Gastroesophageal sphincter (tissue), 3 donors: ENCODE measurements at regions not wholly inside any gene's neighbourhood (a gene's known extent, or its start where the extent isn't known, plus 50 kb on each side); places are given as distances from the start of the nearest gene placed in this dataset.

Source experiments
- CTCF ChIP-seq, 4 experiments: fragments of 200-600 bp in 2 of 4; fragments of 450-650 bp in 2 of 4; sonication (generic) in 1 of 4; IDR thresholded peaks; one replicate each; pipeline ENCODE4 v1.5.1; 2017 to 2019; ENCODE audit warnings: antibody characterized with exemption in 4 of 4, mild to moderate bottlenecking in 2 of 4, moderate library complexity in 2 of 4
- EP300 ChIP-seq: sonication (generic); formaldehyde crosslinking; IDR thresholded peaks from one replicate; pipeline ENCODE4 v1.6.1; 2017; ENCODE audit warnings: antibody characterized with exemption, mild to moderate bottlenecking
- POLR2A ChIP-seq, 2 donors: fragments of 450-650 bp; IDR thresholded peaks; one replicate each; pipeline ENCODE4 v1.6.1; 2017; ENCODE audit warnings: antibody characterized with exemption in 2 of 2, mild to moderate bottlenecking in 2 of 2, moderate library complexity in 1 of 2
- POLR2AphosphoS5 ChIP-seq: sonication (generic); formaldehyde crosslinking; IDR thresholded peaks from one replicate; pipeline ENCODE4 v1.6.1; 2017; ENCODE audit warnings: antibody characterized with exemption

GRCh38 chr5:71790433-71790832 is 71.4 kb downstream of the CARTPT start:
- TF ChIP-seq CTCF (IDR thresholded peaks at IDR 0.05) (no peak), POLR2A (IDR thresholded peaks at IDR 0.05) (no peak), EP300 (no peak), POLR2AphosphoS5 (no peak)
